ENCODE measurements at regions not wholly inside any gene's neighbourhood (a gene's known extent, or its start where the extent isn't known, plus 50 kb on each side); places are given as distances from the start of the nearest gene placed in this dataset.

DNA sequence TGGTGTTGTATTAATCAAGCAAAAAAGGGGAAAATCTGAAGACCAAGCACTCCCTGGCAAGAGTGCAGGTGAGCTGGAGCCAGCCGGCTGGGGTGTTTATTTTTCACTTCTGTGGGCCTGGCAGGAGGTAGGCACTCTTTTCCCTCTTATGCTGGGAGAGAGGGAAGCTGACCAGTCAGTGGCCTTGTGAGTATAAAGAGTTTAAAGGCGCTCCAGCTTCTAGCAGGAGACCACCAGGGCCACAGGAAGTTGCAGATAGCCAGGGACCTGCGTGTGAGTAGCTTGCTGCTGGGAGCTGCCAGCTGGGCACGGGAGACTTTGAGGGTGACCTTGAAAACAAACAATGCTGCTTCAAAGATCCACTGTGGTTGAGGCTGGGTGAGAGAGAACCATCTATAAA lies 217.4 kb upstream of the PWP1 start:
- no peak for DNase-seq (ENCODE audit: low spot score)

- DNase-seq (ENCODE audit: low spot score): no peak
Measured at GRCh38 chr12:107469011-107469410, 216.6 kb upstream of the PWP1 start.

DNA sequence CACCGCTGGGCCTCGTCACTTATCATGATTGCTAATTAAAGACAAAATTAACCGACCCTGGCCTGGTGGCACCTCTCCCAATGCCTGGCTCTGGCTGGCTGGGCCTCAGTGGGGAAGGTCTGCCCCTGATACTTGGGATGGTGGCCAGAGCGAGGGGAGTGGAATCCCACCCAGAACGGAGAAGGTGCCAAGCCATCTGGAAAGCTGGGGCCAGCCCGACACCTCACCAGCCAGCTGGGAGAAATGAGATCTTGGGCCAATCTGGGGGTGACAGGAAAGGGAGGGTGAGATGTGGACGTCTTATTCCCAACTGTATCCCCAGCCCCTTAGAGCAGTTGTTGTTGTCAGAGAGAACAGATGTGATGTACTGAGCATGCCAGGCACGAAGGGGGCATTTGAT lies 215.0 kb upstream of the PWP1 start:
- no peak for DNase-seq (ENCODE audit: low spot score)

GRCh38 chr12:107472308-107472707 lies 213.3 kb upstream of the PWP1 start:
- no peak for DNase-seq (ENCODE audit: low spot score)

DNA sequence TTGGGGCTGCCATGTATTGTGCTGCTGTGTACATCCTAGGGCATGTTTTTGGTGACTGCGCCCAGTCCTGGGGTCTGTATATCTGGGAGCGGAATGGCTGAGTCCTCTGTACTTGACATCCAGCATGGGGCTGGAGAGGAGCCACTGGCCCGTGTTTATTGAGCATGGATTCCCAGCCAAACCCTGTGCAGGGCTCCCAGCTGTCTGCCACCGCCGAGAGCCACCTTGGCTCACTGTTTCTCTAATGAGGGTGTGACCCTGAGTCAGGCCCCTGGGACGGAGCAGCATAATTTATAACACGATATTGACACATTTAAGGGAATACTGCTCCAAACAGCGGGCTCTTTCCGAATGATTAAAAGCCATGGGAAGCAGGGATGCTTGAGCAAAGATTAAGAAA lies 211.5 kb upstream of the PWP1 start:
- no peak for DNase-seq (ENCODE audit: low spot score)

DNA sequence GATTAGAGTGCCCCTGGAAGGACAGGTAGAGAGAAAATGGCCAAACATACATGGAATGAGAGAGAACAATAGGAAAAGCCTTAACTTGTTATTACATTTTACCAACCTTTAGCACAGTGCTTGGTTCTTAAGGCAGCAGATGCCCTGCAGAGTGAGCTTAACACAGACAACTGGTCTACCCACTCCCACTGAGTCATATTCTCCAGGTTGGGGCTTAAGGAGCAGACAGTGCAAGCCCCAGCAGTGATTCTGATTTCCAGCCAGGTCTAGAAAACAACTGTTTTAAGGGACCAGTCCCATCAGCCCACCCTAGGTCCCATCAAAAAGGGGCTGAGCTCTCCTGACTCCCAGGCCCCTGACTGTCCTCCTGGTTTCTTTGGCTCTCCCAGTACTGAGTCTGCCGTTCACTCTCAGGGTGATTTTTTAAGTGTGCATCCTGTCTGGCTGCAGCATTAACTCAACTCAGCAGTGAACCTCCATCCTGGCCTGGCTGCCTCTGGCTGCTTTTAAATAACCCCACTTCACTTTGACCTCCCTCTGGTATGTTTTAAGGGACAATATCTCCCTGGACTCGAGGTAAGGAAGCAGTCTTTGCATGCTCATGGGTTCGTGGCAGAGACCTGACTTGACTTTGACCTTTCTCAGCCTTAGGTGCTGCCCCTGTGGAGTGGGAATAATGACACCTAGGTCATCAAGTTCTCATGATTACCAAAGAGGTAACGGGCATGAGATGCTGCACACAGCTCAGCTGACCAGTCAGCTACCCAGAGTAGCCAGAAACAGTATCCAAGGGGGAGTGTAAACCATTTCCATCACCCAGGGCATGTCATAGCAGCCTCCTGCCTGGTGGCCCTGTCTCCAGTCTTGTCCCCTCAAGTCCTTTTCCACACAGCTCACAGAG lies 210.7 kb upstream of the PWP1 start:
- no peak for DNase-seq (ENCODE audit: low spot score)

- no peak for DNase-seq (ENCODE audit: low spot score)
Measured at GRCh38 chr12:107475900-107476299, 209.7 kb upstream of the PWP1 start.

DNA sequence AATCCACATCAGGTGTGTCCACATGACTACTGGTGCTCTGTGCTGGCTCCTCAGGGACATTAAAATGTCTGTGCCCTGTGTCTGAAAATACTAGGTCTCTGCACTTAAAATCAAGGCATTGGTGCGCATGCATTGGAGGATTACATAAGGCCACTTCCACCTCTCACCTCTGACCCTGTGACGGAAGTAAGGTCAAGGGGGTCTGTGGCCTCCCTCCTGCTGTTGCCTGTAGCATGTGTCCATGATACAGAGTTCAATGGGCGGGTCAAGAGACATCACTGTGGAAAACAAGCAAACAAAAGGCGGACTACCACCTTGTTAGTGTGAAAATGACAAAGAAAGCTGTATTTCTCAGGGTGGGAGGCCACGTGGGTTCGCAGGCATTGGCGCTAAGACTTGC lies 208.6 kb upstream of the PWP1 start:
- no peak for DNase-seq (ENCODE audit: low spot score)

DNA sequence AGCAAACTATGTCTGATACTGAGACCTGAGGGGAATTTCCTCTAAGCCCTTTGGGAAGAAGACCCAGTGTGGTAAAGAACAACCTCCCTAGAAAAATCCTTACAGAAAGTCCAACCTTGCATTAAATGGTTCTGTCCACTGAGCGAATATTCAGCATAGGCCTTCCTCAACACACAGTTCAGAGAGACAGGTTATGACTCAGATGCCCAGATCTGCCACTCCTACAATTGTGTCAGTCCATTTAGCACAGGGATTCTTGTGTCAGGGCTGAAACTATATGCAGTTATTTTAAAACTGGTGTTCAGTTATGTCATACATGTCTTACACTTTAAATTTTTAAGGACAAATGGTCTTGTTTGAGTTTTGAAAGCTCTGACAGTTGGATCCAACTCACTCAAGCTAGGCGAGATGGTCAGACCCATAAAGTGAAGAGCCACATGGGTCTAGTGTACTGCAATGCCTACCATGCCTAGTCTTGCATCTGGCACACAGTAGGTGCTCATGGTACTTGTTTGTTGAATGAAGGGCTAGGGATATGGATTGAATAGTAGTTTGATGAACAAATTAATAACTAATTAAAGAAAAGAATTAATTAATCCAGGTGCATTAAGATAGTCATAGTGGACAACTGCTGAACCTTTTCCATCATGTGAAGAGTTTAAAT lies 207.5 kb upstream of the PWP1 start:
- DNase-seq (ENCODE audit: low spot score): no peak

- no peak for DNase-seq (ENCODE audit: low spot score)
Measured at GRCh38 chr12:107478881-107479280, 206.7 kb upstream of the PWP1 start.

DNA sequence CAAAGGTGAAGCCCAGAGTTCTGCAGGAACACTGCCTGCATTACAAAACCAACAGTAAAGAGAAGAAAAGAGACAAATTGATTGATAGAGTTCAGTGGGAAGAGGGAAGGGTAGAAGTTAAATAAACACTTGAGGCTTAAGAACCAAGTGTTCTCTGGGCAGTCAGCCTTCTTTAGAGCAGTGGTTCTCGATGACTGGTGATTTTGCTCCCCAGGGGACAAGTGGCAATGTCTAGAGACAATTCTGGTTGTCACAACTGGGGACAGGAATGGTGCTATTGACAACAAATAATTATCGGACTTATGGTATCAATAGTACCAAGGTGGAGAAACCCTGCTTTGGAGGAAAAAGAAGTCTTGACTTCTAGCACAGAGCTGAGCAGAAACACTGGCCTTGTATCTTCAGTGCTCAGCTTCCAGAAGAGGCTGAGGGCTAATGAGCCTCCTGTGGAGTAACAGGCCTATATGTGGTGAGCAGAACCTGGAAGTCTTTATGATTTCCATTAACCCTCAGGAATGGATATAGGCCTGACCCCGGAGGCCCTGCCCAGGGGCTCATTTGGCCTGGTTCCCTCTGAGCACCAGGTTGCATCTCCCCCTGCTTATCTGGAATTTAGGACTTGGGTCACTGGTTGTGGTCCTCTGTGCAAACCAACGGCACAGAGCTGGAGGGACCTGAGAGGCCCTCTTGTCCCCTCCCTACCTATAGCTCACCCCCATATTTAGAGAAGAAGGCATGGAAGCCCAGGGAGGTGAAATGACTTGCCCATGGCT lies 204.6 kb upstream of the PWP1 start:
- DNase-seq (ENCODE audit: low spot score): no peak

- DNase-seq (ENCODE audit: low spot score): no peak
Measured at GRCh38 chr12:107484230-107484629, 201.4 kb upstream of the PWP1 start.

DNA sequence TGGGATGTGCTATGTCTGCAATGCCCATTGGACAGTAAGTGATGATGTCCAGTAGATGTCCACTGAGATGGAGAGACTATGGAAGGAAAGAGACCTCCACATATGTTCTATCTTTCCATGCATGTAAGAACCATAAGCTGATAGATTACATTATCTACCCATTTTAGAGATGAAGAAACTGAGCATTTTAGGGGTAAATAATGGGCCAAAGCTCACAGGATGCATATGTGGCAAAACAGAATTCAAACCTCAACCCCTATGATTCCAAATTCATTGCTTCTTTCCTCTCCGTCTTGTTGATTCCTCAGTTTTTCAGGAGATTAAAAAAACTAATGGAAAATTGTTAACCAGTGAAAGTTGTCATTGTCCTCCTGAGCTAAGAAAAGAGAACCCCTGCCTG lies 200.7 kb upstream of the PWP1 start:
- DNase-seq (ENCODE audit: low spot score): no peak

DNA sequence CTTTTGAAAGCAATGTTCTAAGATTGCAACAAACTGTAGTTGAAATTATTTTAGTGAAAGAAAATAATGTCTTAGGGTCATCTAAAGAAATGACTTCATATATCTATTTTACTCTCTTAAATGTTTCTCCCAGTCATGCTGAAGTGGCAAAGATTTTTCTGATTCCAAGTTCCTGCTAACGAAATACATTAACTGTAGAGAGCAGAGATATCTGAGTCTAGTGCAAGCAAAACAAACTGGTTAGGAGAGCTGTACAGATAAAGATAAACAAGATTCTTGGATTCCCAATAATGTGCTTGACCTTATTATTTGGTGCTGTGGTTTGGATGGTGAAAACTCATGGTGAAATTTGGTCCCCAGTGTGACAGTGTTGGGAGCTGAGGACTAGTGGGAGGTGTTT lies 199.9 kb upstream of the PWP1 start:
- no peak for DNase-seq (ENCODE audit: low spot score)

- no peak for DNase-seq (ENCODE audit: low spot score)
Measured at GRCh38 chr12:107486140-107486892, 199.3 kb upstream of the PWP1 start.

- no peak for DNase-seq (ENCODE audit: low spot score)
Measured at GRCh38 chr12:107487011-107487680, 198.5 kb upstream of the PWP1 start.

DNA sequence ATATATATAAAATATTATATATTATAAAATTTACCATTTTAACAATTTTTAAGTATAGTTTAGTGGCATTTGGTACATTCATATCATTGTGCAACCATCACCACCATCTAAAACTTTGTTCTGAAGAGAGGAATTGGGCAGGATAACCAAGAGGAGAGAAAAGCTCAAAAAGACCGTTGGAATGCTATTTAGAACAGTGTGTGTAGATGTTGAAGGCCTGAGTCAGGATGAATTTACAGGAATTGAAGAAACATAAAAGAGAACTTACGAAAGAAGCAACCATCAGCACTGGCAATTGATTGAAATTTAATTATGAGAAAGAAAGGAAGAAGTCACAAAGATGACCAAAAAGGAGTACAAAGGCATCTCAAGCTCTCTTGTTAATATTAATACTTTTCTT lies 196.9 kb upstream of the PWP1 start:
- DNase-seq (ENCODE audit: low spot score): no peak

- DNase-seq (ENCODE audit: low spot score): no peak
Measured at GRCh38 chr12:107490010-107490409, 195.6 kb upstream of the PWP1 start.

- no peak for DNase-seq (ENCODE audit: low spot score)
Measured at GRCh38 chr12:107491856-107492255, 193.7 kb upstream of the PWP1 start.

GRCh38 chr12:107492393-107493134 lies 193.0 kb upstream of the PWP1 start:
- no peak for DNase-seq (ENCODE audit: low spot score)

GRCh38 chr12:107493135-107493494 lies 192.5 kb upstream of the PWP1 start:
- DNase-seq (ENCODE audit: low spot score): no peak

Measured in umbilical cord (tissue), 1 donor.